ENCODE measurements at regions not wholly inside any gene's neighbourhood (a gene's known extent, or its start where the extent isn't known, plus 50 kb on each side); places are given as distances from the start of the nearest gene placed in this dataset.

GRCh38 chrX:42094218-42094617, 170.9 kb upstream of the CASK start:
- DNase-seq (ENCODE audit: low spot score): no peak

GRCh38 chrX:42093756-42094155, 170.4 kb upstream of the CASK start:
- DNase-seq (ENCODE audit: low spot score): peak; percentile 4

- DNase-seq (ENCODE audit: low spot score): no peak
These were observed 167.0 kb upstream of the CASK start for GRCh38 chrX:42090395-42090794.

GRCh38 chrX:42089031-42089430, 165.7 kb upstream of the CASK start:
- no peak for DNase-seq (ENCODE audit: low spot score)

GRCh38 chrX:42087960-42088359, 164.6 kb upstream of the CASK start:
- DNase-seq (ENCODE audit: low spot score): no peak

GRCh38 chrX:42085836-42086235, 162.5 kb upstream of the CASK start:
- DNase-seq (ENCODE audit: low spot score): no peak

- no peak for DNase-seq (ENCODE audit: low spot score)
These were observed 156.6 kb upstream of the CASK start for GRCh38 chrX:42079968-42080367.

GRCh38 chrX:42077675-42078074, 154.3 kb upstream of the CASK start:
- DNase-seq (ENCODE audit: low spot score): no peak

- DNase-seq (ENCODE audit: low spot score): peak; percentile 28
These were observed 151.7 kb upstream of the CASK start for GRCh38 chrX:42075032-42075431.

- DNase-seq (ENCODE audit: low spot score): no peak
These were observed 150.1 kb upstream of the CASK start for GRCh38 chrX:42073448-42073847.

- DNase-seq (ENCODE audit: low spot score): no peak
These were observed 147.5 kb upstream of the CASK start for GRCh38 chrX:42070866-42071265.

- DNase-seq (ENCODE audit: low spot score): no peak
These were observed 130.9 kb upstream of the CASK start for GRCh38 chrX:42054256-42054655.

GRCh38 chrX:42050345-42050744, 127.0 kb upstream of the CASK start:
- DNase-seq (ENCODE audit: low spot score): no peak

- no peak for DNase-seq (ENCODE audit: low spot score)
These were observed 124.5 kb upstream of the CASK start for GRCh38 chrX:42047886-42048285.

GRCh38 chrX:42028109-42028508, 104.8 kb upstream of the CASK start:
- no peak for DNase-seq (ENCODE audit: low spot score)

- DNase-seq (ENCODE audit: low spot score): no peak
These were observed 104.1 kb upstream of the CASK start for GRCh38 chrX:42027367-42028000.

GRCh38 chrX:42025861-42026260, 102.5 kb upstream of the CASK start:
- DNase-seq (ENCODE audit: low spot score): no peak

- no peak for DNase-seq (ENCODE audit: low spot score)
These were observed 99.8 kb upstream of the CASK start for GRCh38 chrX:42023122-42023521.

GRCh38 chrX:42022158-42022557, 98.8 kb upstream of the CASK start:
- DNase-seq (ENCODE audit: low spot score): no peak

- DNase-seq (ENCODE audit: low spot score): no peak
These were observed 97.7 kb upstream of the CASK start for GRCh38 chrX:42021058-42021457.

- peak; percentile 4 for DNase-seq (ENCODE audit: low spot score)
These were observed 96.9 kb upstream of the CASK start for GRCh38 chrX:42020225-42020624.

GRCh38 chrX:42017971-42018370, 94.6 kb upstream of the CASK start:
- DNase-seq (ENCODE audit: low spot score): no peak

GRCh38 chrX:42000836-42001235, 77.5 kb upstream of the CASK start:
- DNase-seq (ENCODE audit: low spot score): no peak

GRCh38 chrX:41984628-41985027, 61.3 kb upstream of the CASK start:
- no peak for DNase-seq (ENCODE audit: low spot score)

- DNase-seq (ENCODE audit: low spot score): no peak
These were observed 59.6 kb upstream of the CASK start for GRCh38 chrX:41982953-41983352.
